ENCODE measurements at regions not wholly inside any gene's neighbourhood (a gene's known extent, or its start where the extent isn't known, plus 50 kb on each side); places are given as distances from the start of the nearest gene placed in this dataset.

DNA sequence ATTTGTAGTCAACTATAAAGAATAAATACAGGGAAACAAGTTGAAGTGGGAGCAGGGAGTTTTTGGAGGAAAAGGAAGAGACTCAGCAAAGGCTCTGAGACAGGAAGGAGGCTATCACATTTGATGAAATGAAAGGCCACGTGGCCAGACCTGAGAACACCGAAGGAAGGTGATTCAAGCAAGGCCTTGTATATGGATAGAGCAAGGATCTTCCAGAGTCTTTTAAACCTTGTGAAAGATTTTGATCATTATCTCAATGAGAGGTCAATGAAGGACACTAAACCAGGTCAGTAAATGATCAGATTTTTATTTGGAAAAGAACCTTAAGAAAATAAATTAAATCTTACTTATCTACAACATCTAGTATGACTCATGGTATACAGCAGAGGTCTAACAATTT is 523.5 kb downstream of the SLC16A7 start:
- H3K9me3 ChIP-seq = no peaks in the 10 kb centered on the region
- ATAC-seq (no peak), DNase-seq (no peak)
- intact Hi-C loops (cut with DNase I) = no loop called here
- no peaks in the 10 kb centered on the region for H3K36me3 ChIP-seq (replicated peaks in 1 of 2; ENCODE audit: insufficient read depth in 1 of 2, low read depth in 2 of 2)
- no peak overlapping the region for H3K27ac ChIP-seq
- TF ChIP-seq, protein P1, sequence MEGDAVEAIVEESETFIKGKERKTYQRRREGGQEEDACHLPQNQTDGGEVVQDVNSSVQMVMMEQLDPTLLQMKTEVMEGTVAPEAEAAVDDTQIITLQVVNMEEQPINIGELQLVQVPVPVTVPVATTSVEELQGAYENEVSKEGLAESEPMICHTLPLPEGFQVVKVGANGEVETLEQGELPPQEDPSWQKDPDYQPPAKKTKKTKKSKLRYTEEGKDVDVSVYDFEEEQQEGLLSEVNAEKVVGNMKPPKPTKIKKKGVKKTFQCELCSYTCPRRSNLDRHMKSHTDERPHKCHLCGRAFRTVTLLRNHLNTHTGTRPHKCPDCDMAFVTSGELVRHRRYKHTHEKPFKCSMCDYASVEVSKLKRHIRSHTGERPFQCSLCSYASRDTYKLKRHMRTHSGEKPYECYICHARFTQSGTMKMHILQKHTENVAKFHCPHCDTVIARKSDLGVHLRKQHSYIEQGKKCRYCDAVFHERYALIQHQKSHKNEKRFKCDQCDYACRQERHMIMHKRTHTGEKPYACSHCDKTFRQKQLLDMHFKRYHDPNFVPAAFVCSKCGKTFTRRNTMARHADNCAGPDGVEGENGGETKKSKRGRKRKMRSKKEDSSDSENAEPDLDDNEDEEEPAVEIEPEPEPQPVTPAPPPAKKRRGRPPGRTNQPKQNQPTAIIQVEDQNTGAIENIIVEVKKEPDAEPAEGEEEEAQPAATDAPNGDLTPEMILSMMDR (IDR thresholded peaks at IDR 0.05) = no peak
- no peak for TF ChIP-seq POLR2A (IDR thresholded peaks at IDR 0.05)
- no peaks in the 10 kb centered on the region for H3K4me1 ChIP-seq
- 63 to 88% methylated on average over 2 of the region's 2 CpGs for WGBS, 2 donors
- H3K4me3 ChIP-seq = no peak overlapping the region
- no peaks in the 10 kb centered on the region for H3K27me3 ChIP-seq

DNA sequence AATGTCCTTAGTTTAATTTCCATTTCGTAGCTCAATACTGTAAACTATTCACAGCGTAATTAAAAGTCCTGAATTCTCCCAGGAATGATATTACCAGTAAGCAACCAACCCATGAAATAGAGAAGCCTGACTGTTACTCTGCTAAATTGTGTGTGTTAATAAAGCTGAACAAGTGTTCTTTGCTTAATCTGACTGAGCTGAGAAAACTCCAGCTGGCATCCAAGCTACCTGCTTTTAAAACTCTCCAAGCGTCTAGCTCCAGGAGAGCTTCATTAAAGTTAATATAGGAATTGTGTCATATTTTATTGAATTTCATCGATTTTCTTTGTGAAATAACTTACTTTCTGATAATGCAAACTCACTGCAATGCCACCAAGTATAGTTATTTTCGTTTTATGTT is 524.4 kb downstream of the SLC16A7 start:
- H3K27ac ChIP-seq = no peak overlapping the region
- WGBS, 2 donors = 45 to 54% methylated on average over 5 of the region's 5 CpGs
- no peaks in the 10 kb centered on the region for H3K36me3 ChIP-seq (replicated peaks in 1 of 2; ENCODE audit: insufficient read depth in 1 of 2, low read depth in 2 of 2)
- H3K9me3 ChIP-seq = no peaks in the 10 kb centered on the region
- no peaks in the 10 kb centered on the region for H3K4me1 ChIP-seq
- peak in 1 of 4 donors; percentile 23 for DNase-seq
- intact Hi-C loops (cut with DNase I) = no loop called here
- no peaks in the 10 kb centered on the region for H3K27me3 ChIP-seq
- no peak overlapping the region for H3K4me3 ChIP-seq
- ATAC-seq = no peak
- TF ChIP-seq, protein P1 (IDR thresholded peaks at IDR 0.05) = no peak
- TF ChIP-seq POLR2A (IDR thresholded peaks at IDR 0.05) = no peak

DNA sequence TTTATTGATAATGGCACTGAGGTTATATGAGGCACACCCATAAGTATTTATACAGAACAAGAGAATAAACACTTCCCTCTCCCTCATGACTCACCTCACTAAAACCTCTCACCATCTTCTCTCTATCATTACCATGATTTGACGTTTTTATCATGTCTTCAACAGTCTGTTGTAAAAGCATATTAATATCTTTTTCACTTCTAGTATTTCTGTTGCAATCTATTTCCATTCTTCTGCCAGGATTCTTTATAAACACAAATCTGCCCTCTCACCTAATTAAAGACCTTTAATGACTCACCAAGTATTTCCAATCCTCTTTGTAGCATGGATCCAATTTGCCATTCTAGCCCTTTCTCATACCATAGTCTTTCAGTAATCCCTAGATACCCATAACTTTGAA is 527.7 kb downstream of the SLC16A7 start:
- 37 to 50% methylated on average over 1 of the region's 1 CpG for WGBS, 2 donors
- H3K27ac ChIP-seq = no peak overlapping the region
- TF ChIP-seq POLR2A (IDR thresholded peaks at IDR 0.05) = no peak
- TF ChIP-seq, protein P1 (IDR thresholded peaks at IDR 0.05) = no peak
- no peak for DNase-seq
- H3K27me3 ChIP-seq = no peaks in the 10 kb centered on the region
- no peaks in the 10 kb centered on the region for H3K4me1 ChIP-seq
- no peak for ATAC-seq
- no peaks in the 10 kb centered on the region for H3K9me3 ChIP-seq
- no peaks in the 10 kb centered on the region for H3K36me3 ChIP-seq (replicated peaks in 1 of 2; ENCODE audit: insufficient read depth in 1 of 2, low read depth in 2 of 2)
- no peak overlapping the region for H3K4me3 ChIP-seq
- intact Hi-C loops (cut with DNase I) = no loop called here

DNA sequence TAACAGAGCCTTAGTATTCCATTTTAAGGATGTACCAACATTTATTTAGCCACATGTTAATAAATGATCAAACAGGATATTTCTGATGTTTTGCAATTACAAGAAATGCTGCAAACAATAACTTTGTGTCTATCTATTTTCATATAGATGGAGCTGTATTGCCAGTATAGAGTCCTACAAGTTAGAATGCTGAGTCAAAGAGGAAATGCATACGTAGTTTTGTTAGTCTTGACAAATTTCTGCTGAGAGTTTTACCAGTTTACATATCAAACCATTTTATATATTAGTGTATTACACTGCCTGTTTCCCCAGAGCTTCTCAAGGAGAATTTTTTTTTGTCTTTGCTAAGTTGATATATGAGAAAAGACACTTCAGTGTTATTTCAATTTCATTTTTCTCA is 541.7 kb downstream of the SLC16A7 start:
- DNase-seq = no peak
- WGBS, 2 donors = 59 to 64% methylated on average over 1 of the region's 1 CpG
- H3K27me3 ChIP-seq = no peaks in the 10 kb centered on the region
- H3K36me3 ChIP-seq (replicated peaks in 1 of 2; ENCODE audit: insufficient read depth in 1 of 2, low read depth in 2 of 2) = no peaks in the 10 kb centered on the region
- no peaks in the 10 kb centered on the region for H3K4me1 ChIP-seq
- intact Hi-C loops (cut with DNase I) = no loop called here
- H3K4me3 ChIP-seq = no peak overlapping the region
- H3K9me3 ChIP-seq = no peaks in the 10 kb centered on the region
- TF ChIP-seq POLR2A (IDR thresholded peaks at IDR 0.05) = no peak
- H3K27ac ChIP-seq = no peak overlapping the region
- ATAC-seq = no peak

DNA sequence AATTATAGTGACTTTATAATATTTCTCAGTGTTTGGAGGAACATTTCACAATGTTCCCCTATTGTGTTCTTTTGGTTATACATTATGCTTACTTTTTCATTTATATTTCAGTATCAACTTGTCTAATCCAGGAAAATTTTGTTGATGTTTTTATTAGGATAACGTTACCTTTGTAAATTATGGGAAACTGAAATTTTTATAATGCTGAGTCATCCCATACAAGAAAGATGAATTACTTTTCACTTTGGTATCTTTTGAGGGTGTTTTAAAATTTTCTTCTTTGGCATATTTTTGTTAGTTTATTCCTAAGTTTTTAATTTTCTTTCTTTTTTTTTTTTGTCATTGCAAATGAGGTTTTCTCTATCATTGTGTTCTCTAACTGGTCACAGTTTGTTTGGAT is 542.7 kb downstream of the SLC16A7 start:
- no peaks in the 10 kb centered on the region for H3K27me3 ChIP-seq
- no peak for TF ChIP-seq POLR2A (IDR thresholded peaks at IDR 0.05)
- TF ChIP-seq, protein P1 (IDR thresholded peaks at IDR 0.05) = no peak
- DNase-seq (no peak), ATAC-seq (no peak)
- no peak overlapping the region for H3K4me3 ChIP-seq
- H3K36me3 ChIP-seq (replicated peaks in 1 of 2; ENCODE audit: insufficient read depth in 1 of 2, low read depth in 2 of 2) = no peaks in the 10 kb centered on the region
- no peaks in the 10 kb centered on the region for H3K9me3 ChIP-seq
- H3K4me1 ChIP-seq = no peaks in the 10 kb centered on the region
- no peak overlapping the region for H3K27ac ChIP-seq
- intact Hi-C loops (cut with DNase I) = no loop called here
- WGBS, 2 donors = 69 to 71% methylated on average over 1 of the region's 1 CpG
